Ovary (tissue), 7 donors: ENCODE measurements at regions not wholly inside any gene's neighbourhood (a gene's known extent, or its start where the extent isn't known, plus 50 kb on each side); places are given as distances from the start of the nearest gene placed in this dataset.
"Not testable (repeated sequence)": the region's sequence is repeated elsewhere in the genome, so short reads cannot be mapped to it uniquely, and the experiment has no call there.

Source experiments
- DNase-seq, 5 donors: peaks; one replicate each; pipeline ENCODE4 v3.0.0-alpha.2; 2019 to 2020
- H3K27ac ChIP-seq, 2 donors: fragments of 200-600 bp; one replicate each; pipeline versions ENCODE4 v1.5.1 to v1.8.0; 2019 to 2022
- H3K27me3 ChIP-seq: fragments of 200-600 bp; one replicate; pipeline ENCODE4 v1.8.0; 2022
- H3K36me3 ChIP-seq: fragments of 200-600 bp; sonication (generic); one replicate; pipeline ENCODE4 v1.5.1; 2019
- H3K4me1 ChIP-seq: one replicate; pipeline ENCODE4 v1.8.1; 2013; ENCODE audit warnings: mild to moderate bottlenecking, moderate library complexity; ENCODE audit not compliant: insufficient read depth
- H3K4me3 ChIP-seq: fragments of 200-600 bp; sonication (generic); one replicate; pipeline ENCODE4 v1.5.1; 2017
- H3K9me3 ChIP-seq, 2 donors: fragments of 200-600 bp in 1 of 2; sonication (generic) in 1 of 2; one replicate each; pipeline versions ENCODE4 v1.5.1 to v1.8.1; 2013 to 2019; ENCODE audit warnings: mild to moderate bottlenecking in 1 of 2, moderate library complexity in 1 of 2
- EP300 ChIP-seq: sonication (generic); formaldehyde crosslinking; IDR thresholded peaks from one replicate; pipeline ENCODE4 v1.6.1; 2017; ENCODE audit warnings: antibody characterized with exemption
- POLR2A ChIP-seq: fragments of 450-650 bp; IDR thresholded peaks from one replicate; pipeline ENCODE4 v1.6.1; 2017; ENCODE audit warnings: antibody characterized with exemption, mild to moderate bottlenecking, moderate library complexity
- WGBS, 3 donors: extraction: QIAGEN DNeasy Blood & Tissue Kit in 1 of 3; methylation state at CpG; one replicate each; pipeline versions ENCODE4 v1.1.5 to v1.1.7; 2013 to 2017; 5-methylcytosine and 5-hydroxymethylcytosine counted together
- intact Hi-C, 4 donors: fragments of 100-400 bp; cut with DNase I; formaldehyde crosslinking; loops; one replicate each; pipeline versions ENCODE4 v1.11.0 to v1.15.1; 2022 to 2023
- TF ChIP-seq, protein P1 (sequence below), 3 donors: fragments of 450-650 bp in 2 of 3; fragments of 200-600 bp in 1 of 3; IDR thresholded peaks; one replicate each; pipeline versions ENCODE4 v1.5.1 to v1.8.0; 2016 to 2022; ENCODE audit warnings: antibody characterized with exemption in 3 of 3, mild to moderate bottlenecking in 1 of 3
- donor health status: DM: no; HTN: no; CAD: no; lungs with moderate emphysema.
- donor health status: DM: no; HTN: no; CAD: no.
- donor health status: Bipolar disorder and iron deficiency.
- donor health status: DM: no; HTN: no; CAD: no.
- donor health status: DM: yes; HTN: yes; CAD: no.

DNA sequence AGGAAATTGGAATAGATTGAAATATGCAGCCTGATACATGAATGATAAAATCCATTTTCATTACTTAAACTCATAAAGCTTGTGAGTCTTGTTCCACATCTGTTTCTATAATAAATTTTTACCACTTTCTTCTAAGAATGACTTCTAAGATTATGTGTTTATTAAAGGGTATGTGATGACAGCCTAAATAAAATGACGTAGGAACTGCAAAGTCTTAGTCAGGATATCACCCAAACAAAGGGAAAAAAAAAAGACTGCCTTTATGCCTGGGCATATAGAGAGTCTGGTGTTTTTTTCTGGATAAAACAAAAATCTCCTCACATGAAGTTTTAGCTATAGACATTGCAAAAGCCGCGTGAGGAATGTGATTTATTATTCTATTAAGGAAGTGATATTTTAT is 844.0 kb downstream of the DIPK2A start:
- DNase-seq: no peak
- H3K27ac ChIP-seq: no peak overlapping the region
- H3K4me1 ChIP-seq: peaks cover 1% of the 10 kb centered on the region
- H3K4me3 ChIP-seq: no peak overlapping the region
- TF ChIP-seq, protein P1, sequence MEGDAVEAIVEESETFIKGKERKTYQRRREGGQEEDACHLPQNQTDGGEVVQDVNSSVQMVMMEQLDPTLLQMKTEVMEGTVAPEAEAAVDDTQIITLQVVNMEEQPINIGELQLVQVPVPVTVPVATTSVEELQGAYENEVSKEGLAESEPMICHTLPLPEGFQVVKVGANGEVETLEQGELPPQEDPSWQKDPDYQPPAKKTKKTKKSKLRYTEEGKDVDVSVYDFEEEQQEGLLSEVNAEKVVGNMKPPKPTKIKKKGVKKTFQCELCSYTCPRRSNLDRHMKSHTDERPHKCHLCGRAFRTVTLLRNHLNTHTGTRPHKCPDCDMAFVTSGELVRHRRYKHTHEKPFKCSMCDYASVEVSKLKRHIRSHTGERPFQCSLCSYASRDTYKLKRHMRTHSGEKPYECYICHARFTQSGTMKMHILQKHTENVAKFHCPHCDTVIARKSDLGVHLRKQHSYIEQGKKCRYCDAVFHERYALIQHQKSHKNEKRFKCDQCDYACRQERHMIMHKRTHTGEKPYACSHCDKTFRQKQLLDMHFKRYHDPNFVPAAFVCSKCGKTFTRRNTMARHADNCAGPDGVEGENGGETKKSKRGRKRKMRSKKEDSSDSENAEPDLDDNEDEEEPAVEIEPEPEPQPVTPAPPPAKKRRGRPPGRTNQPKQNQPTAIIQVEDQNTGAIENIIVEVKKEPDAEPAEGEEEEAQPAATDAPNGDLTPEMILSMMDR (IDR thresholded peaks at IDR 0.05): no peak
- no peak for TF ChIP-seq EP300
- no peak for TF ChIP-seq POLR2A
- intact Hi-C loops: no loop called here
- WGBS, 3 donors: 83 to 92% (median 85%) methylated on average over 3 of the region's 3 CpGs
- H3K27me3 ChIP-seq: no peaks in the 10 kb centered on the region
- no peaks in the 10 kb centered on the region for H3K9me3 ChIP-seq
- no peaks in the 10 kb centered on the region for H3K36me3 ChIP-seq

GRCh38 chr3:144816323-144816722 is 844.7 kb downstream of the DIPK2A start:
- Histone ChIP-seq H3K27ac (no peak overlapping the region), H3K27me3 (no peaks in the 10 kb centered on the region), H3K9me3 (no peaks in the 10 kb centered on the region), H3K4me3 (no peak overlapping the region), H3K4me1 (peaks cover 1% of the 10 kb centered on the region), H3K36me3 (no peaks in the 10 kb centered on the region)
- no peak for TF ChIP-seq POLR2A
- TF ChIP-seq EP300: no peak
- TF ChIP-seq, protein P1 (IDR thresholded peaks at IDR 0.05): no peak
- intact Hi-C loops: no loop called here
- 76 to 88% (median 76%) methylated on average over 2 of the region's 2 CpGs for WGBS, 3 donors
- DNase-seq: no peak

DNA sequence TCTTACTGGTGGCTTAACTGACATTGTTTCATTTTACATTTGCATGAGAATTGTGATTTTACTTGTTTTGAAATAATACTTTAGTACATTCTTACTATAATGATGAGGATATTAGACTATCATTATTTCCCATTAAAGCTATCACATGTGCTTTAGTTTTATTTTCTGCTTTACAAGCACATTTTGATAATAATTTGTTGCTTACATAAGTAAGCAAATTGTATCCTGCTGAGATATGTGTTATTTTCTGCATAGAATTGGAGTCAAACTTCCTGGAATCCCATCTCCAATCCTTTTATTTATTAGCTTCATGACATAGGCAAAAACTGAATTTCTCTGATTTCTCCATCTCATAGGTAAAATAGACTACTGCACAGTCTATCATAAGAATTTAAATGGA is 847.4 kb downstream of the DIPK2A start:
- no peaks in the 10 kb centered on the region for H3K27me3 ChIP-seq
- H3K4me1 ChIP-seq: peaks cover 1% of the 10 kb centered on the region
- no peaks in the 10 kb centered on the region for H3K9me3 ChIP-seq
- intact Hi-C loops: no loop called here
- H3K36me3 ChIP-seq: no peaks in the 10 kb centered on the region
- no peak overlapping the region for H3K27ac ChIP-seq
- TF ChIP-seq EP300: no peak
- TF ChIP-seq, protein P1 (IDR thresholded peaks at IDR 0.05): no peak
- no peak for TF ChIP-seq POLR2A
- H3K4me3 ChIP-seq: no peak overlapping the region
- no peak for DNase-seq

DNA sequence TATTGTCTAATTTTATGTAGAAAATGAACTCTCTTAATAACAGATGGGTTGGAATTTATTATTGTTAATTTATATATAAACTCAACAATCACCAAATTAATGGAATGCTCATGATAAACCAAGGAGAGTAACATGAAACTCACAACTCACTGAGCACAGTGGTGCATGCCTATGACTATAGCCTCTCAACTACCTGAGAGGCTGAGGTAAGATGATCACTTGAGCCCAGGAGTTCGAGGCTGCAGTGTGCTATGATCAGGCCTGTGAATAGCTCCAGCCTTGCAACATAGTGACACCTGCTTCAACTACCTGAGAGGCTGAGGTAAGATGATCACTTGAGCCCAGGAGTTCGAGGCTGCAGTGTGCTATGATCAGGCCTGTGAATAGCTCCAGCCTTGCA is 848.6 kb downstream of the DIPK2A start:
- H3K4me1 ChIP-seq, H3K36me3 ChIP-seq, H3K27ac ChIP-seq, H3K27me3 ChIP-seq, DNase-seq, H3K4me3 ChIP-seq, H3K9me3 ChIP-seq, intact Hi-C loops: not testable (repeated sequence)
- WGBS, 3 donors: 75 to 80% (median 77%) methylated on average over 2 of the region's 2 CpGs

DNA sequence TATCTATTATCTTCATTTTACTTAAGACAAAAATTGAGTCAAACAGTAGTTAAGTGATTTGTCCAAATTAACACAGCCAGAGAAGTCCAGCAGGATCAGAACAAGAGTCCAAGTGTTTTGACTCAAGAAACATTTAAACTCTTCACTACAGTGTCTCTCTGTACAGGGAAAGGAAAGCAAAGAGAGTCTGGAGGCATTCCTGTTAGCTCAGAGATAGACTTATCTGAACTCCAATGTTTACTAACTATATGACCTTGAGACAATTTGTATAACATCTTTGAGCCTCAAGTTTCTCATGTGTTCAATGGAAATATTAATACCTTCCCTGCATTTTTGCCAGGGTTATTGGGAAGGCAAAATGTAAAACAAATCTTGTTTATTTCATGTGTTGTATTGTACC is 849.1 kb downstream of the DIPK2A start:
- Histone ChIP-seq H3K4me3 (no peak overlapping the region), H3K9me3 (no peaks in the 10 kb centered on the region), H3K36me3 (no peaks in the 10 kb centered on the region), H3K27ac (no peak overlapping the region), H3K4me1 (peaks cover 1% of the 10 kb centered on the region), H3K27me3 (no peaks in the 10 kb centered on the region)
- no peak for DNase-seq
- intact Hi-C loops: no loop called here
- TF ChIP-seq, protein P1 (IDR thresholded peaks at IDR 0.05): no peak
- TF ChIP-seq EP300: no peak
- TF ChIP-seq POLR2A: no peak
